ENCODE measurements at regions not wholly inside any gene's neighbourhood (a gene's known extent, or its start where the extent isn't known, plus 50 kb on each side); places are given as distances from the start of the nearest gene placed in this dataset.
"Not testable (repeated sequence)": the region's sequence is repeated elsewhere in the genome, so short reads cannot be mapped to it uniquely, and the experiment has no call there.

DNA sequence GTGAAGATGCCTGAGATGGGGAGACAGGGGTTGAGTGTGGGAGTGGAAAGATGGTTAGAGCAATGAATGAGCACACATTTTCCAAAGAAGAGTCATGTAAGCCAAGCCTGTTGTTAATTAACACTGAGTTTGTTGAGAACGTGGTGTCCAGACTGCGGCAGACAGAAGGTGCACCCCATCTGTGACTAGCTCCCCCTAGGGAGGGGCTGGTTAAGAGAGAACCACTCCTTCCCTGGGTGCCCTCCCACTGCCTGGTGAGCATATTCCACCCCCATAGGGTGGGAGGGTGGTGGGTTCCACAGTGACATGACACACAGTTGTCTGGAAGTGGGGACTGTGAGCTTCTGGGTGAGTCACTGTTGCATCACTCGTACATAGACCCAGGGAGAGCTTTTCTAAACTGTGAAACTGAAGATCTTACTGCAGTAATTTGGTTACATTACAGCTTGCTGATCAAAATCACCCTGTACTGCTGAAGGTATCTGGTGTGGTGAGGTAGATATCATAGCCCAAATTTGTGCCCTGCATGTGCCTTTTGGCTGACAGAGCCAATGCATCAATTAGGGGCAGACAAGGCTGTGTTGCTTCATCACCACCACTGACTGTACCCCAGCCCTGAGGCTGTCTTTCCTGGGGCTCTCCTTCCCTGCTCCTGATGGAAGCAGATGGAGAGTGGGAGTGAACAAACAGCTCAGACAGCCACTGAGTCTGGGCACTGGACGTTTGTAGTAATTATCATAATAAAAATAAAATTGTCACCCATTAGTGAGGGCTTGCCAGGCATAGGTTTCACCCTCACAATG is 150.9 kb downstream of the EMP1 start:
- no peak for DNase-seq

- DNase-seq: no peak
These were observed 149.2 kb downstream of the EMP1 start for GRCh38 chr12:13345722-13346121.

GRCh38 chr12:13343375-13343774 is 146.8 kb downstream of the EMP1 start:
- DNase-seq: no peak

- no peak for DNase-seq
These were observed 146.4 kb downstream of the EMP1 start for GRCh38 chr12:13342971-13343370.

DNA sequence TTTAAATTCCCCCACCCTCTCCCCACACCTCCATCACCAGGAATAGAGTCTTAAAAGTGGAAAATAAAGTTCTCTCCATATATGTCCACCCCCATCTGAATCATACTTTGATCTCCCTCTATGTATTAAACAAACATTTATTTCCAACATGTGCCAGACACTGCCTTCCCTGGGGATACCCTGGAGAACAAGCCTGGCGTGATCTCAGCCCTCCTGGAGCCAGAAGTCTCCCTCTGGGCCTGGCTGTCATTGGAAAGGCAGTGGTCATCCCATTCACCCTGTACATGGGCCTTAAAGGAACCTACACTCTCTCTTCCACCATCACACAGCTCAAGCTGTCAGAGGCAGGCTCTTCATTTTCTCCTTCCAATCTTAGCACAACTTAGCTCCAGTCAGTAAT is 143.6 kb downstream of the EMP1 start:
- no peak for DNase-seq

- DNase-seq: no peak
These were observed 143.0 kb downstream of the EMP1 start for GRCh38 chr12:13339538-13339937.

DNA sequence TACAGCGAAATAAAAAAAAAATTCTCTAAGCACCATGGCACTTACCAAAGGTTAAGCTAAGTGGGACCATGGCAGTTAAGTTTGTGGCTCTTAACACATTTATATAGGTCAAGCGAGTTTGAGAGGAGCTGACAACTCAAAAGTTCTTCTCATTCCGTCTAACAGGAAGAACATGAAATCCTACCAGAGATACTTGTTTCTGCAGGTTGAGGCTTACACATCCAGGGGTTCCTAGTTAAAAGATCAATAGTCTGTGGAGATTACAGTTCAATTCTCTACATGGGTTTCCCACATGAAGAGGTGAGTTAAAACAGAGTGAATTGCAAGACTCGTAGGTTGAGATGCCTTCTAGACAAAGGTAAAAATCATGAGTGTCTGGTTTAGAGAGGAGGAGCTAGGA is 142.6 kb downstream of the EMP1 start:
- no peak for DNase-seq

- no peak for DNase-seq
These were observed 141.3 kb downstream of the EMP1 start for GRCh38 chr12:13337791-13338190.

GRCh38 chr12:13336216-13336615 is 139.7 kb downstream of the EMP1 start:
- no peak for DNase-seq

DNA sequence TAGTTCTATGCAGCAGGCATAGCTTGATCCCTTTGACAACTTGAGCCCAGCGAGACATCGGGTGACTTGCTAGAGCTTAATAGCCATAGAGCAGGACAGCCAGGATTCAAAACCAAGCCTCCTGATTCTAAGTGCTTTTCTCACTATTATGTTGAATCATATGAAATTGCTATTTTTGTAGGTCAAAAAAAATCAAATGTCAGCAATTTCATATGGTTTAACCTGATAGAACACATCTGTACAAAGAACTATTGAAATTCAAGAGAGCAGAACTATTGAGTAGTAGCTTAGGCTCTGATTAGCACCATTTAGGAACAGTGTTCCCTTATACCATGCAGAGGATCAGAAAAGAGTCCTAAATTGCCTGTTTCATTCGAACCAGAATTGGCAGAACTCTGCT is 132.0 kb downstream of the EMP1 start:
- DNase-seq: no peak

DNA sequence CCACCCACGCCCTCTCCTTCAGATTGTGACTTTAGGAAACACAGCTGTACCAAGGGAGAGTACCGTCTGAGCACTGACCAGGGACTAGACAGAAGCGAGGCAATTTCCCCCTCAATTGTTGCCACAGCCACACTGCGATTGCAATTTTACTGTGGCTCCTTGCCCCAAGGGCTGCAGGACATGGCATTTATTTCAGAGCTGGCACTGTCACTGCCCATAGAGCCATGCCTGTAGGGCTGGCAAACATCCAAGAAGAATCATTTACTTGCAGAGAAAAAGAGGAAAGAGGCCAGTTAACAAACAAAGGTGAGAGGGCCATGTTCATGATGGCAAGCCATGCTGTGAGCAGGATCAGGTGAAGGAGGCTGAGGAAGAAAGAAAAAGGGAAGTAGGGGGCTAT is 129.6 kb downstream of the EMP1 start:
- DNase-seq: no peak

DNA sequence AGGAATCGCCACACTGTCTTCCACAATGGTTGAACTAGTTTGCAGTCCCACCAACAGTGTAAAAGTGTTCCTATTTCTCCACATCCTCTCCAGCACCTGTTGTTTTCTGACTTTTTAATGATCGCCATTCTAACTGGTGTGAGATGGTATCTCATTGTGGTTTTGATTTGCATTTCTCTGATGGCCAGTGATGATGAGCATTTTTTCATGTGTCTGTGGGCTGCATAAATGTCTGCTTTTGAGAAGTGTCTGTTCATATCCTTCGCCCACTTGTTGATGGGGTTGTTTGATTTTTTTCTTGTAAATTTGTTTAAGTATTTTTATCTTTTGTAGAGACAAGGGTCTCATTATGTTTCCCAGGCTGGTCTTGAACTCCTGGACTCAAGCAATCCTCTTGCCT is 128.5 kb downstream of the EMP1 start:
- DNase-seq: not testable (repeated sequence)

- no peak for DNase-seq
These were observed 121.9 kb downstream of the EMP1 start for GRCh38 chr12:13318231-13319015.

- DNase-seq: no peak
These were observed 120.2 kb downstream of the EMP1 start for GRCh38 chr12:13316587-13317246.

DNA sequence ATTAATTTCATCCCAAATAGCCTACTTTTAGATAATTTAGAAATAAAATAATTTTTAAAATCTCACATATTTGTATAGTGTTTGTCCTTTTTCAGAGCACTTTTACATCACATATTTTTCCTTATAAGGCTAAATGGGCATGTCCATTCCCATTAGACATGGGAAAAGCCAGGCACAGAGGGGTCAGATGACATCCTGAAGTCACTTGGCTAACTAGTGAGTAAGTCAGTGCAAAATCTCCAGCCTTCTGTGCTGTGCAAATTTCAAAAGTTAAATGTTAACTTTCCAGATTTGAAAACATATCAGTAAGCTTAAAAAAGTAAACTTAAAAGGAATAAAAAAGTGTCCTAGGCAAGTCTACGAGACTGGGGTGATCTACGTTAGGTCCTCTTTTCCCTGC is 117.4 kb downstream of the EMP1 start:
- no peak for DNase-seq

GRCh38 chr12:13311551-13311950 is 115.0 kb downstream of the EMP1 start:
- no peak for DNase-seq

- no peak for DNase-seq
These were observed 110.8 kb downstream of the EMP1 start for GRCh38 chr12:13307143-13307816.

GRCh38 chr12:13304924-13305323 is 108.4 kb downstream of the EMP1 start:
- no peak for DNase-seq

GRCh38 chr12:13299457-13299856 is 102.9 kb downstream of the EMP1 start:
- DNase-seq: no peak

GRCh38 chr12:13293096-13293495 is 96.6 kb downstream of the EMP1 start:
- no peak for DNase-seq

DNA sequence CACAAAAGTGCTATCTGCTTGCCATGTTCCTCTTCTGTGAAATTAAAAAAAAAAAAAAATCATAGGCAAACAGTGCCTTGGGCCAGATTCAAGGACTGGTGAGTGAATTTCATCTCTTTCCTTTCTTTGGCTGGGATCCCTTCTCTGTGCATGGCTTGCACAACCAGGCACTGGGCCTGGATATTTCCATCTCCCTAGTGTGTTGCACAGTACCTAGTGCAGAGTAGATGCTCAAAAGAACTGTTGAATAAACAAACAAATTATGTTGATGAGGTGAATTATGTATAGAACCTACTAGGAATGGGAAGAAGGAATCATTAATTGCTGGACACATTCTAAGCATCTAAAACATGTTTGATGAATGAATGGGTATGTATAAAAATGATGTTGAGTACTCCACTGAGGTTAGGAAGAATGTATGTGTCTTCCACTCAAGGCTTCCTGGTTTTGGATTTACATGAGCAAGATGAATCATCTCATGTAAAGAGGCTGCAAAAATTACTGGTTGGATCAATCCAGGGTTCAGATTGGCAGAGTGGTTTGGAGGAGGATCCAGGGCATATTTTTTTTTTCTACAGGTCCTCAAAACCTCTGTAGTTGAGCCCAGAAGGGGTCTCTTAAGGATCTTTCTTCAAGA is 93.2 kb downstream of the EMP1 start:
- DNase-seq: no peak

Measured in left kidney (tissue), 1 donor.